ENCODE measurements at regions not wholly inside any gene's neighbourhood (a gene's known extent, or its start where the extent isn't known, plus 50 kb on each side); places are given as distances from the start of the nearest gene placed in this dataset.

DNA sequence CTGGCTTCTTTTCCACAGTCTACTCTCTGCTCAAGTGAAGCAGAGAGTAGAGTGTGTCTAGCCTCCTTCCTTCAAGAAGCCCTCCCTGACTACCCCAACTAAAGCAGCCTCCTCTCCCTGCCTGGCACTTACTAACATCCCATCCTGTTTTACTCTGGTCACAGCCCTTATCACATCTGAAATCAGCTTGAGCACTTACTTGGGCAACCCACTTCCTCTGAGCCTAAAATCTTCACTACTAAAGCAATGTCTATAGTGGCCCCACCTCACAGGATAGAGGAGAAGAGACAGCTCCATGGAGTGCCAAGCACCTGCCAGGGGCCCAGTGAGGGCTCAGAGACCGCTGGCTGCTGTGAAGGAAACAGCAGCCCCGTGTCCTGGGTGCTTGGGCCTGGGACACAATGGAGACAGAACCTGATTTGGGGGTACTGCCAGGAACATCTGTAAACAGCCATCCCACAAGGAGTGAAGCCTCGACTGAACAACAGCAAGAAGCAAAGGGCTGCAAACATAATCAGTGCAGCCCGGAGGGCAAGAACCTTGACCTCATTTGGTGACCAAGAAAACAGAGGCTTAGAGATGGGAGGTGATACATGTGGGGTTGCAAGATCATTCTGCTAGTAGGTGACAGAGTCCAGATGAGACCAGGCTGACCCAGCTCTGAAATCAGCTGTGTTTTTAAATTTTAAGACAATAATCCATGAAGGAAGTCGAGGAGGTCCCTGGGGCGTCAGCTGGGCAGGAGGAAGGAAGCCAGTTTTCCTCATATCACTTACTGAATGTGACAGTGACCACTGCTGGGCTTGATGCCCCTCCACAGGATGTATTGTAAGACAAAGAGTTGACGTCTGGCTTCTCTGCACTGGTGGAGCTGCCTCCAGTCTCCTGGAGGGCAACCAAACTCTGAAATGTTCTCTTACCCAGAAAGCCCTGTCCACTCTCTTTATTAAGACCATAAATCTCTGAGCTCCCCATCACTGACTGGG, 710.6 kb downstream of the MATN1 start:
- H3K4me3 ChIP-seq (ENCODE audit: low read length) = no peak overlapping the region
- no peak for DNase-seq (ENCODE audit: low read depth)
- TF ChIP-seq, protein P1, sequence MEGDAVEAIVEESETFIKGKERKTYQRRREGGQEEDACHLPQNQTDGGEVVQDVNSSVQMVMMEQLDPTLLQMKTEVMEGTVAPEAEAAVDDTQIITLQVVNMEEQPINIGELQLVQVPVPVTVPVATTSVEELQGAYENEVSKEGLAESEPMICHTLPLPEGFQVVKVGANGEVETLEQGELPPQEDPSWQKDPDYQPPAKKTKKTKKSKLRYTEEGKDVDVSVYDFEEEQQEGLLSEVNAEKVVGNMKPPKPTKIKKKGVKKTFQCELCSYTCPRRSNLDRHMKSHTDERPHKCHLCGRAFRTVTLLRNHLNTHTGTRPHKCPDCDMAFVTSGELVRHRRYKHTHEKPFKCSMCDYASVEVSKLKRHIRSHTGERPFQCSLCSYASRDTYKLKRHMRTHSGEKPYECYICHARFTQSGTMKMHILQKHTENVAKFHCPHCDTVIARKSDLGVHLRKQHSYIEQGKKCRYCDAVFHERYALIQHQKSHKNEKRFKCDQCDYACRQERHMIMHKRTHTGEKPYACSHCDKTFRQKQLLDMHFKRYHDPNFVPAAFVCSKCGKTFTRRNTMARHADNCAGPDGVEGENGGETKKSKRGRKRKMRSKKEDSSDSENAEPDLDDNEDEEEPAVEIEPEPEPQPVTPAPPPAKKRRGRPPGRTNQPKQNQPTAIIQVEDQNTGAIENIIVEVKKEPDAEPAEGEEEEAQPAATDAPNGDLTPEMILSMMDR (IDR thresholded peaks at IDR 0.05; ENCODE audit: insufficient read depth, low read depth, low read length, missing control alignments) = no peak

DNA sequence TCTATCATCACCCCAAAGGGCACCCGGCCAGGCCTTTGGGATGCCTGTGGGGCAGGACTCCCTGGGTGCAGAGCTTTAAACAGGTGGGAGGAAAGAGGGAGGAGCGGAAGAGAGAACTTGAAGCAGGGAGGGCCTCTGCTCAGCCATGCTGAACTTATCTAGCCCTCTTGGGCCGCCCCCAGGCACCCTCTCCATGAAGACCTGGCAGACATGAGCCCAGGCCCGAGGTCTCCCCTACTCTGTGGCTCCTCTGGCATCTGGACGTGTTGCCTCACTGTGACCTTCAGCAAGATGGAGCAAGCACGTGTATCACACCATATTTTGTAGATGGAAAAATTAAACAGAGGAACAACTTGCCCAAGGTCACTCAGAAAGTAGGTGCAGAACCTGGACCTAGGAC, 711.4 kb downstream of the MATN1 start:
- DNase-seq (ENCODE audit: low read depth) = no peak
- H3K4me3 ChIP-seq (ENCODE audit: low read length) = no peak overlapping the region
- TF ChIP-seq, protein P1 (IDR thresholded peaks at IDR 0.05; ENCODE audit: insufficient read depth, low read depth, low read length, missing control alignments) = no peak

- TF ChIP-seq, protein P1 (IDR thresholded peaks at IDR 0.05; ENCODE audit: insufficient read depth, low read depth, low read length, missing control alignments) = no peak
- DNase-seq (ENCODE audit: low read depth) = no peak
These were observed 712.8 kb downstream of the MATN1 start for GRCh38 chr1:30010506-30011106.

DNA sequence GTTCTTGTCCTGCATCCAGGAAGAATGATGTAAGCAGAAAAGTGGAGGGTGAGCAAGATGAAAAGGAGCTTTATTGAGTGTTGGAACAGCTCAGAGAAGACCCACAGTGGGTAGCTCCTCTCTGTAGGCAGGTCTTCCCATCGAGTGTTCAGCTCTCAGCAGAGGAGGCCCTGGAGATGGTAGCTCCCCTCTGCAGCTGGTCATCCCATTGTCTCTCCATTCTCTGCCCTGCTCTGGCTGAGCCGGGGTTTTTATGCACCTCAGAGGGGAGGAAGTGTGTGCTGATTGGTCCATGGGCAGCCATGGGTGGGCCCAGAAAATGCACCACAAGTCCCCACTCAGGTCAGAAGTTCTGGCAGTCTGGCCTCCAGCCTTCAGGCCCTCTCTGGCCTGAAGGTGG, 713.7 kb downstream of the MATN1 start:
- TF ChIP-seq, protein P1 (IDR thresholded peaks at IDR 0.05; ENCODE audit: insufficient read depth, low read depth, low read length, missing control alignments) = no peak
- H3K4me3 ChIP-seq (ENCODE audit: low read length) = no peak overlapping the region
- DNase-seq (ENCODE audit: low read depth) = no peak

More at GRCh38 chr1:30010506-30011106, 712.8 kb downstream of the MATN1 start:
- H3K4me3 ChIP-seq (ENCODE audit: low read length) = no peak overlapping the region

DNA sequence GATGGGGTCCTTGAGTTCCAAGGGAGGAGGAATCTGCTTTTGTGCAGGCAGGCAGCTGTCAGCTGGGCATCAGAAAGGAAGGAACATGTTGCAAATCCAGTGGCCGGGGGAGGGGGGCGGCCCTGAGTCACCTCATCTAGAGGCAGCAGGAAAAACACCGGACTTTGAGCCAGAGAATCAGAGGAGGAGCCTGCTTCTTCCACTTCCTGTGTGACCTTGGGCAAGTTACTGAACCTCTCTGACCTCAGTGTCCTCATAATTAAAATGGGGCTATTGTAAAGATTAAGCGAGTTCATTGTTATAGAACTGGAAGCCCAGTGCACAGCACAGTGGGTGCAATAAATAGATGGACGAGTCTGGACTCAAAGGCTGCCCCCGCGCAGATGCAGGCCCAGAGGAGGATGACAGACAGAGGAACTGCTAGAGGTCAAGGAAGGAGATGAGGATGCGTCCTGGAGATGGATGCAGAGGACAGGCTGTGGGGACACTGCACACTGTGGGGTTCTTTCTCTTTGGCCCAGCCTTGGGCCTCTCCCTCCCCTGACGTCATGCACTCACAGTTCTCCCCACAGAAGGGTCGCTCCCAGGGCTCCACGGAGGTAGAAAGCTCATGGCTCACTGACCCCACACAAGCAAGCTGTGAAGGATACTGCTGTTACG, 714.3 kb downstream of the MATN1 start:
- no peak for DNase-seq (ENCODE audit: low read depth)
- TF ChIP-seq, protein P1 (IDR thresholded peaks at IDR 0.05; ENCODE audit: insufficient read depth, low read depth, low read length, missing control alignments) = no peak
- H3K4me3 ChIP-seq (ENCODE audit: low read length) = no peak overlapping the region

DNA sequence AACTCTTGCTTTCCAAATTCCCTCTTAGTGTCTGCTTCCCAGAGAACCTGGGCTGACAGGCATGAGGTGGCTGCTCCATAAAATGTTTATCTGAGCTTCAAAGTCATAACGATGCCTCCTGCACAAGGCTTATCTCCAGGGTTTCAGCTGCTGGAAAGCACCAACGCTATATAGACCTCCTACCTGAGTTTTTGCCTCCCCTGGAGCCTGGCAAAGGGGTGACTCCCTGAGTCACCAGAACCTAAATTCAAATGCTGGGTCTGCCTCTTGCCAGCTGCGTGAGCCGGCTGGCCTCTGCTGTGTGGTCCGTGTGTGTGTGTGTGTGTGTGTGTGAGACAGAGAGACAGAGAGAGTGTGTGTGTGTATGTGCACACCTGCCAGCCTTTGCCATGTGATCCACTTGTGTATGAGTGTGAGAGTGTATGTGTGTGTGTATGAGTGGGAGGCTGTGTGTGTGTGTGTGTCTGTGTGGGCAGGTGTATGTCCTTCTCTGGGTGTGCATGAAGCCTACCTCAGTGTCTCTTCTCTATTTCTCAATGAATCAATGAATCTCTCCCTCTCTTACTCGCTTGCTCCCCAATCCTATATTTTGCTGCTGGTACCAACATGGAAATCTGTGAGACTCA, 714.9 kb downstream of the MATN1 start:
- no peak for DNase-seq (ENCODE audit: low read depth)
- TF ChIP-seq, protein P1 (IDR thresholded peaks at IDR 0.05; ENCODE audit: insufficient read depth, low read depth, low read length, missing control alignments) = no peak
- no peak overlapping the region for H3K4me3 ChIP-seq (ENCODE audit: low read length)

Data from epithelial cell of esophagus (primary cell).